Breast epithelium (tissue), 3 donors: ENCODE measurements at regions not wholly inside any gene's neighbourhood (a gene's known extent, or its start where the extent isn't known, plus 50 kb on each side); places are given as distances from the start of the nearest gene placed in this dataset.

ENCODE experiments used
- CTCF ChIP-seq, 3 donors: fragments of 450-650 bp; IDR thresholded peaks; one replicate each; pipeline ENCODE4 v1.5.1; 2016 to 2017; ENCODE audit warnings: antibody characterized with exemption in 3 of 3, mild to moderate bottlenecking in 3 of 3, moderate library complexity in 3 of 3
- POLR2A ChIP-seq: fragments of 450-650 bp; IDR thresholded peaks from one replicate; pipeline ENCODE4 v1.6.1; 2016; ENCODE audit warnings: antibody characterized with exemption, mild to moderate bottlenecking, moderate library complexity
- POLR2AphosphoS5 ChIP-seq, 3 donors: sonication (generic); formaldehyde crosslinking; IDR thresholded peaks; one replicate each; pipeline ENCODE4 v1.6.1; 2017; ENCODE audit warnings: antibody characterized with exemption in 3 of 3

GRCh38 chr14:103216857-103217256, 93.6 kb downstream of the TNFAIP2 start:
- no peak for TF ChIP-seq CTCF (IDR thresholded peaks at IDR 0.05)
- TF ChIP-seq POLR2A = no peak
- no peak for TF ChIP-seq POLR2AphosphoS5 (IDR thresholded peaks at IDR 0.05)
